SK-N-MC (cell line): ENCODE measurements at regions not wholly inside any gene's neighbourhood (a gene's known extent, or its start where the extent isn't known, plus 50 kb on each side); places are given as distances from the start of the nearest gene placed in this dataset.

ENCODE experiments used
- DNase-seq: peaks from one replicate; pipeline ENCODE4 v3.0.0-alpha.2; 2011; ENCODE audit warnings: low read depth, low spot score
- H3K27ac ChIP-seq: fragments of 200-600 bp; sonication (generic); 2 replicates; pipeline ENCODE4 v1.5.1; 2016; ENCODE audit warnings: mixed run types
- H3K36me3 ChIP-seq: fragments of 200-600 bp; sonication (generic); 2 replicates; pipeline ENCODE4 v1.6.1; 2017; ENCODE audit warnings: antibody characterized with exemption, low read length, mixed read lengths; ENCODE audit not compliant: insufficient read depth
- H3K4me3 ChIP-seq: fragments of 200-600 bp; sonication (generic); 2 replicates; pipeline ENCODE4 v1.5.1; 2016
- H3K9ac ChIP-seq: fragments of 200-600 bp; sonication (generic); 2 replicates; pipeline ENCODE4 v1.8.0; 2017; ENCODE audit warnings: mixed run types, mixed read lengths; ENCODE audit not compliant: insufficient read length
- H3K9me3 ChIP-seq: fragments of 200-600 bp; sonication (generic); 2 replicates; pipeline ENCODE4 v1.6.1; 2017; ENCODE audit warnings: low read depth, mild to moderate bottlenecking, antibody characterized with exemption, low read length, moderate library complexity, mixed read lengths
- EZH2 ChIP-seq: fragments of 200-600 bp; sonication (generic); IDR thresholded peaks from one replicate; pipeline ENCODE4 v1.6.1; 2017; ENCODE audit warnings: antibody characterized with exemption
- FOXP2 ChIP-seq: optimal IDR thresholded peaks from 2 replicates; pipeline ENCODE3; 2011; ENCODE audit warnings: mild to moderate bottlenecking, moderate library complexity; ENCODE audit not compliant: insufficient read depth; ENCODE audit errors: extremely low read length, control extremely low read depth
- POLR2AphosphoS5 ChIP-seq: IDR thresholded peaks from 2 replicates; pipeline ENCODE4 v1.6.1; 2012; ENCODE audit warnings: mild to moderate bottlenecking, low read depth, low read length, borderline replicate concordance

- no peak overlapping the region for H3K27ac ChIP-seq
- DNase-seq = no peak
- H3K9me3 ChIP-seq = no peaks in the 10 kb centered on the region
- no peak for TF ChIP-seq FOXP2
- TF ChIP-seq EZH2 = no peak
- TF ChIP-seq POLR2AphosphoS5 = no peak
- H3K4me3 ChIP-seq = no peak overlapping the region
- no peak overlapping the region for H3K9ac ChIP-seq
- no peaks in the 10 kb centered on the region for H3K36me3 ChIP-seq
These were observed 224.5 kb downstream of the TTC32 start for GRCh38 chr2:19677215-19677777.

DNA sequence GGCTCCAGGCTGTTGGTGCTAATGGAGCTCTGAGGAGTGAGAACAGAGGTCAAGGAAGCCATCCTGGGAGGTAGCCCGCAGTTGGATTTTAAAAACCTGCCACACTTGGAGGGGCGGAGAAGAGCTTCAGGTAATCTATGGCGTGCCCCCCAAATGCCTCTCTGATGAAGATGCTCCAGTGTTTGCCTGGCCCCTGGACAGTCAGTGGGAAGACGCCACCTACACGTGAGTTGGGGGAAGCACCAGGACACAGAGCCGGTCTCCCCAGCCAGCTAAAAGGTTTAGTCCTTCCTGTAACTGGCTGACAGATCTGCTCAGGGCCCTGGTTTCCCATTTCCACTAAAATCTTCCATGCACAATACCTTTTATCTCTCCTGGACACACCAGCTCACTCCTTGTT is 225.0 kb downstream of the TTC32 start:
- no peak overlapping the region for H3K9ac ChIP-seq
- DNase-seq = no peak
- H3K4me3 ChIP-seq = no peak overlapping the region
- H3K9me3 ChIP-seq = no peaks in the 10 kb centered on the region
- TF ChIP-seq POLR2AphosphoS5 (no peak), EZH2 (no peak), FOXP2 (no peak)
- H3K27ac ChIP-seq = no peak overlapping the region
- H3K36me3 ChIP-seq = no peaks in the 10 kb centered on the region

- Histone ChIP-seq H3K36me3 (no peaks in the 10 kb centered on the region), H3K9me3 (no peaks in the 10 kb centered on the region), H3K4me3 (peak overlapping the region; percentile 45), H3K9ac (no peak overlapping the region), H3K27ac (0 out of 2 replicates have a peak overlapping the region, but pooled peaks have one; percentile 10)
- no peak for TF ChIP-seq FOXP2
- TF ChIP-seq POLR2AphosphoS5 = no peak
- no peak for TF ChIP-seq EZH2
- DNase-seq = no peak
These were observed 225.8 kb downstream of the TTC32 start for GRCh38 chr2:19675856-19676460.

- TF ChIP-seq EZH2 (no peak), POLR2AphosphoS5 (no peak), FOXP2 (no peak)
- Histone ChIP-seq H3K9ac (no peak overlapping the region), H3K4me3 (peak overlapping the region; percentile 45), H3K36me3 (no peaks in the 10 kb centered on the region), H3K27ac (peak overlapping the region; percentile 59), H3K9me3 (no peaks in the 10 kb centered on the region)
- peak; percentile 39 for DNase-seq
These were observed 226.7 kb downstream of the TTC32 start for GRCh38 chr2:19675003-19675629.

DNA sequence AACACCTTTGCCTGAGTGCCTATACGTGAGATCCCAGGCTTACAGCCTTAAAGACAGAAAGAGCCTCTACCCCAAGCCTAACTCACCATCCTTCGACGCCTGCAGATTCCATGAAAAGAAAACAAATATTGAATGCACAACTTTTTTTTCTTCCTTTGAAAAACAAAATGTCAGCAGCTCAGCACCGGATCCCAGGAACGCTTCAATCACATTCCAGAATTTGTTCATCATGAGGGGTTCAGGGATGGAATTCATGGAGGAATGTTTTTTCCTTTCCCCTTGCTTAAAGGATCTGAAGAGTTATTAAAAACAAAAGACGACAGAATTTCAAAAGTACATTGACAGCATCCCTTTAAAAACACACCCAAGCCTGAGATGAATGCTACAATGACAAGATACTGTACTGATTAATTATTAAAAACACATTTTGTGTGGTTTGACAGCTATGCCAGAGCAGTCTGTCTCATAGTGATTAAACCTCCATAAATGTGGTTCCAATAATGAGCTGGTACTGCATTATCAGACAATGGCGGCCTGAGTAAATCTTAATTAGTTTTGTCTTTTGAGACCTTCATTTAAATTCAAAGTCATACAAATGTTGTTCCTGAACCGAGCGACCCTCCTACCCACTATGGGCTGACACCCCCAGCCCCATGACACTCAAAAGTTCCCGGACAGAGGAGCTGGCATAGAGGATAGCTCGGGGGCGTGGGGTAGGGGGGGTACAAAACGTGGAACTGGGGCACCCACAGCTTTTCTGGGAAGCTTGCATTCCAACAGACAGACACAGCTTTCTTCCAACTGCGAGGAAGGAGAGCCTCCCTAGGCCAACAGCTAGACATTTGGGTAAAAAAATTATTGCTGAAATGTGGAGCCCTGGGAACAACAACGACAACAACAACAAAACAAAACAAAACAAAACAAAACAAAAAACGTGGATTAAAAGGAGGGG is 227.5 kb downstream of the TTC32 start:
- Histone ChIP-seq H3K36me3 (no peaks in the 10 kb centered on the region), H3K9me3 (no peaks in the 10 kb centered on the region), H3K4me3 (peak overlapping the region; percentile 45), H3K9ac (no peak overlapping the region), H3K27ac (peak overlapping the region; percentile 59)
- no peak for DNase-seq
- TF ChIP-seq EZH2 (no peak), POLR2AphosphoS5 (no peak), FOXP2 (no peak)

DNA sequence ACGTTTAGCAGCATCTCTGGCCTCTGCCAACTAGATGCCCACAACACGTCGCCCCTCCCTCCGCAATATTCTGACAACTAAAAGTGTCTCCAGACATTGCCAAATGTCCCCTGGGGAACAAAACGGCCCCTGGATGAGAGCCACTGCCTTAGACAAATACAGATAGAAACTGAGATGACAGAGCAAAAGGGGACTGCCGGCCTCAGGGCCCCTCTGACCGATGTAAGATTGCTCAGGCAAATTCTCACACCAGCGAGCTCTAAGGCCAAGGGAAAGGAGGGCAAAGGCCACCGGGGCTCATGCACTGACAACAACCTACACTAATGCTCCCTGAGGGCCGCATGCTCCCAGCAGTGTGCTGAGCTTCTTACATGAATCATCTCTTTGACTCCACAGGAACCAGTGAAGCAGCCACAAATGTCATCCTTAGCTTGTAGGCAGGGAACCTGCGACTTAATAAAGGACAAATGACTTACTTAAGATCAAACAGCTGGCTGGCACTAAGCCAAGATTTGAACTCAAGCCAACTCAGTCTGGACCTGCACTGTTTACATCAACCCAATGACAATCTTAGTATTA is 228.5 kb downstream of the TTC32 start:
- Histone ChIP-seq H3K9ac (no peak overlapping the region), H3K27ac (no peak overlapping the region), H3K9me3 (no peaks in the 10 kb centered on the region), H3K36me3 (no peaks in the 10 kb centered on the region), H3K4me3 (no peak overlapping the region)
- TF ChIP-seq POLR2AphosphoS5 = no peak
- TF ChIP-seq FOXP2 = no peak
- no peak for TF ChIP-seq EZH2
- DNase-seq = no peak

- no peak overlapping the region for H3K9ac ChIP-seq
- no peaks in the 10 kb centered on the region for H3K36me3 ChIP-seq
- TF ChIP-seq EZH2 = no peak
- no peak for TF ChIP-seq POLR2AphosphoS5
- no peak for TF ChIP-seq FOXP2
- no peaks in the 10 kb centered on the region for H3K9me3 ChIP-seq
- H3K27ac ChIP-seq = no peak overlapping the region
- no peak overlapping the region for H3K4me3 ChIP-seq
- no peak for DNase-seq
These were observed 229.9 kb downstream of the TTC32 start for GRCh38 chr2:19671916-19672315.
